ENCODE measurements at regions not wholly inside any gene's neighbourhood (a gene's known extent, or its start where the extent isn't known, plus 50 kb on each side); places are given as distances from the start of the nearest gene placed in this dataset.

GRCh38 chr11:45446434-45446833, 160.3 kb upstream of the SYT13 start:
- H2AK9ac ChIP-seq (replicated peaks; ENCODE audit: low read depth, low read length, poor library complexity) = no peak overlapping the region
- no peak overlapping the region for H3K14ac ChIP-seq (replicated peaks; ENCODE audit: low read depth, low read length)
- H3K27ac ChIP-seq (ENCODE audit: insufficient read depth, low read length) = no peak overlapping the region
- no peak overlapping the region for H3K56ac ChIP-seq (ENCODE audit: extremely low read depth, insufficient read depth, low read length)
- DNase-seq (no peak), ATAC-seq (ENCODE audit: low read depth) (no peak)
- no peak overlapping the region for H4K91ac ChIP-seq (ENCODE audit: insufficient read depth, low read depth, low read length)
- no peak overlapping the region for H4K8ac ChIP-seq (ENCODE audit: low read depth in 2 of 2, low read length in 2 of 2)
- TF ChIP-seq CEBPB (IDR thresholded peaks at IDR 0.05; ENCODE audit: low read depth, low read length) (no peak), MAFK (IDR thresholded peaks at IDR 0.05; ENCODE audit: low read depth, low read length) (no peak), NFE2L2 (IDR thresholded peaks at IDR 0.05; ENCODE audit: low read depth, low read length) (no peak), CHD1 (IDR thresholded peaks at IDR 0.05; ENCODE audit: low read depth, low read length) (no peak), USF2 (IDR thresholded peaks at IDR 0.05; ENCODE audit: low read depth, low read length) (no peak), ELK1 (IDR thresholded peaks at IDR 0.05; ENCODE audit: borderline replicate concordance, low read depth, low read length) (no peak), POLR2A (IDR thresholded peaks at IDR 0.05; ENCODE audit: low read depth, low read length) (no peak), CTCF (conservative IDR thresholded peaks at IDR 0.05; ENCODE audit: low read depth, low read length) (no peak)
- no peak overlapping the region for H3K4ac ChIP-seq (ENCODE audit: low read depth, low read length)
- no peak overlapping the region for H3K23ac ChIP-seq (ENCODE audit: low read depth, low read length)
- dilution Hi-C loops (cut with HindIII; ENCODE audit: low sequenced_read_pairs, unreplicated experiment) (no loop called here), intact Hi-C loops (cut with micrococcal nuclease) (no loop called here), in situ Hi-C loops (cut with MboI; ENCODE audit: low sequenced_read_pairs) (no loop called here)
- no peaks in the 10 kb centered on the region for H3K4me1 ChIP-seq (ENCODE audit: control insufficient read depth, insufficient read depth, low read length)
- H2AK5ac ChIP-seq (ENCODE audit: low read depth, low read length) = no peak overlapping the region
- H3K9ac ChIP-seq (ENCODE audit: low read depth, low read length) = no peak overlapping the region
- no peak overlapping the region for H3K4me3 ChIP-seq (ENCODE audit: insufficient read depth, low read depth, low read length)
- CTCF ChIA-PET = no interaction called here
- no peak overlapping the region for H3K4me2 ChIP-seq (ENCODE audit: low read depth, low read length)
- no peaks in the 10 kb centered on the region for H3K9me3 ChIP-seq (ENCODE audit: control insufficient read depth, insufficient read depth, low read length)
- no peaks in the 10 kb centered on the region for H4K20me1 ChIP-seq (ENCODE audit: insufficient read depth, low read length)
- H3K79me1 ChIP-seq (ENCODE audit: low read depth in 1 of 2, low read length in 2 of 2) = no peaks in the 10 kb centered on the region
- H2BK120ac ChIP-seq (ENCODE audit: low read depth, low read length) = no peak overlapping the region
- no TSS peak for BruUV-seq (replicated peaks)
- H2BK5ac ChIP-seq (ENCODE audit: low read depth, low read length, poor library complexity, severe bottlenecking) = no peak overlapping the region
- H2AFZ ChIP-seq (replicated peaks; ENCODE audit: low read length, poor library complexity) = no peak overlapping the region
- H3K36me3 ChIP-seq (ENCODE audit: control insufficient read depth, insufficient read depth, low read length) = no peaks in the 10 kb centered on the region
- H2BK15ac ChIP-seq (ENCODE audit: low read depth, low read length) = no peak overlapping the region
- peaks cover 6% of the 10 kb centered on the region; the same call in 1 of the 2 replicates for H3K27me3 ChIP-seq (ENCODE audit: control insufficient read depth, insufficient read depth, low read length)
- H2BK20ac ChIP-seq (ENCODE audit: low read depth, low read length) = no peak overlapping the region
- POLR2A ChIA-PET (ENCODE audit: unreplicated experiment) = no interaction called here
- no peaks in the 10 kb centered on the region for H3K9me1 ChIP-seq (ENCODE audit: insufficient read depth, low read length)
- 61% methylated on average over 2 of the region's 5 CpGs; no CpG with 5 or more reads in 1 of the 2 experiments for WGBS, 2 experiments (ENCODE audit: extremely low coverage in 2 of 2, insufficient read length in 1 of 2)
- H4K5ac ChIP-seq (ENCODE audit: low read depth, low read length) = no peak overlapping the region
- H3K18ac ChIP-seq (ENCODE audit: low read depth, low read length) = no peak overlapping the region

Data from IMR-90 (cell line).